H1 (cell line): ENCODE measurements at regions not wholly inside any gene's neighbourhood (a gene's known extent, or its start where the extent isn't known, plus 50 kb on each side); places are given as distances from the start of the nearest gene placed in this dataset.

ENCODE experiments used
- BRCA1 ChIP-seq: IDR thresholded peaks from 2 replicates; pipeline ENCODE4 v1.6.1; 2012; ENCODE audit warnings: low read depth, low read length, improper control_type of control experiment
- CBX5 ChIP-seq: fragments of 300-800, 300-1000 bp; sonication (generic); IDR thresholded peaks from 2 replicates; pipeline ENCODE4 v1.7.1; 2016; ENCODE audit warnings: antibody characterized with exemption, low read length, low read depth
- RNF2 ChIP-seq: fragments of 200-900, 300-1000 bp; sonication (generic); IDR thresholded peaks from 2 replicates; pipeline ENCODE4 v1.7.1; 2016; ENCODE audit warnings: borderline replicate concordance, low read depth, mild to moderate bottlenecking, antibody characterized with exemption, low read length; ENCODE audit not compliant: poor library complexity, severe bottlenecking; ENCODE audit errors: missing control alignments
- SP1 ChIP-seq: IDR thresholded peaks from 2 replicates; pipeline ENCODE4 v1.6.1; 2011; ENCODE audit warnings: low read depth, low read length
- TAF1 ChIP-seq: IDR thresholded peaks from 2 replicates; pipeline ENCODE4 v1.6.1; 2011; ENCODE audit warnings: mild to moderate bottlenecking, low read depth, low read length

DNA sequence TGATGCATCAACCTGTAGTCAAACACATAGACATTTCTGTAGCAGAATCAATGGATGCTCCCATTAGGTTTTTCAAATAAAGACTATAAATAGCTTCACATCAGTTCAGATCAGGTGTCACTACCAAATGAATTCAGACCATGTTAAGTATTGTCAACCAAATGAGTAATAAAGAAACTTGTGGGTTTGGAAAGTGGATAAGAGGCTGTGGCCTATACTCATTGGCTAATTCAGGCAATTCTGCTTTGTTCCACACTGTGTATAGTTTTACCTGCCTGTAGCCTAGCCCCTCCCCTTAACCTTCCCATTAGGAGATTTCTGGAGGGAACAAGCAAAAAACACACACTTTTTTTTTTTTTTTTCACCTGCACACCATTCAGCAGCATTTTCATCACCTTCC is 321.2 kb downstream of the HLX start (continued):
- TF ChIP-seq BRCA1 (no peak), SP1 (no peak), CBX5 (no peak), RNF2 (no peak), TAF1 (no peak)
